Prostate gland (tissue), 2 donors: ENCODE measurements at regions not wholly inside any gene's neighbourhood (a gene's known extent, or its start where the extent isn't known, plus 50 kb on each side); places are given as distances from the start of the nearest gene placed in this dataset.

ENCODE experiments used
- POLR2A ChIP-seq: fragments of 450-650 bp; IDR thresholded peaks from one replicate; pipeline ENCODE4 v1.6.1; 2016; ENCODE audit warnings: antibody characterized with exemption, mild to moderate bottlenecking
- TF ChIP-seq, protein P1 (sequence below), 4 experiments: fragments of 200-600 bp in 2 of 4; fragments of 450-650 bp in 2 of 4; sonication (generic) in 2 of 4; IDR thresholded peaks; 1 replicate in 3 of 4; 2 replicates in 1 of 4; pipeline ENCODE4 v1.5.1; 2016 to 2019; ENCODE audit warnings: antibody characterized with exemption in 4 of 4, mild to moderate bottlenecking in 2 of 4, moderate library complexity in 2 of 4

DNA sequence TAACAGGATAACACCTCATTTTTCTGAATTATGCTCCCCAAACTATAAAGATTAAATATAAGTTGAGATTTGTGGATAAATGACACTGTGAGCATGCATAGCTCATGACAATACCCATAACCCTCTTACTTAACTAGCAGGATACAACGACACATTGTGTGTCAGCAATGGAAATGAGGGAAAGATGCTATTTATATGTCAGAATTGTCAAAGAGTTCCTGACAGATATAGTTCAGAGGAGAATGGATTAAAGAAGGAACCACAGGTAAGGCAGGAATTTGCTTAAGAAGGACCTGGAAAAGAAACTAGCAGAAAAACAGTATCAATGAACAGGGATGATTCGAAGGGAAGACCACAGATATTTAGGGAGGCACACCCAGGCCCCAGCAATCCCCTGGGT lies 591.0 kb downstream of the DHX35 start:
- TF ChIP-seq, protein P1, sequence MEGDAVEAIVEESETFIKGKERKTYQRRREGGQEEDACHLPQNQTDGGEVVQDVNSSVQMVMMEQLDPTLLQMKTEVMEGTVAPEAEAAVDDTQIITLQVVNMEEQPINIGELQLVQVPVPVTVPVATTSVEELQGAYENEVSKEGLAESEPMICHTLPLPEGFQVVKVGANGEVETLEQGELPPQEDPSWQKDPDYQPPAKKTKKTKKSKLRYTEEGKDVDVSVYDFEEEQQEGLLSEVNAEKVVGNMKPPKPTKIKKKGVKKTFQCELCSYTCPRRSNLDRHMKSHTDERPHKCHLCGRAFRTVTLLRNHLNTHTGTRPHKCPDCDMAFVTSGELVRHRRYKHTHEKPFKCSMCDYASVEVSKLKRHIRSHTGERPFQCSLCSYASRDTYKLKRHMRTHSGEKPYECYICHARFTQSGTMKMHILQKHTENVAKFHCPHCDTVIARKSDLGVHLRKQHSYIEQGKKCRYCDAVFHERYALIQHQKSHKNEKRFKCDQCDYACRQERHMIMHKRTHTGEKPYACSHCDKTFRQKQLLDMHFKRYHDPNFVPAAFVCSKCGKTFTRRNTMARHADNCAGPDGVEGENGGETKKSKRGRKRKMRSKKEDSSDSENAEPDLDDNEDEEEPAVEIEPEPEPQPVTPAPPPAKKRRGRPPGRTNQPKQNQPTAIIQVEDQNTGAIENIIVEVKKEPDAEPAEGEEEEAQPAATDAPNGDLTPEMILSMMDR (IDR thresholded peaks at IDR 0.05) = no peak
- TF ChIP-seq POLR2A = no peak
